Astrocyte of the spinal cord (primary cell): ENCODE measurements at regions not wholly inside any gene's neighbourhood (a gene's known extent, or its start where the extent isn't known, plus 50 kb on each side); places are given as distances from the start of the nearest gene placed in this dataset.

ENCODE experiments used
- DNase-seq: peaks from one replicate; pipeline ENCODE4 v3.0.0; 2011; ENCODE audit warnings: low read depth, low spot score
- H3K4me3 ChIP-seq: 2 replicates; pipeline ENCODE4 v1.5.1; 2011; ENCODE audit warnings: low read depth, mild to moderate bottlenecking, low read length, moderate library complexity
- CTCF ChIP-seq: IDR thresholded peaks from 2 replicates; pipeline ENCODE4 v1.5.1; 2012; ENCODE audit warnings: low read depth, mild to moderate bottlenecking, low read length, inconsistent platforms
- in situ Hi-C: cut with HindIII; loops from 2 replicates; pipeline ENCODE4 v1.10.0; 2017; ENCODE audit warnings: low sequenced_read_pairs

GRCh38 chr10:110366635-110367034 is 61.9 kb upstream of the SMNDC1 start:
- in situ Hi-C loops = no loop called here

GRCh38 chr10:110368002-110368401 is 63.3 kb upstream of the SMNDC1 start:
- in situ Hi-C loops = no loop called here
- no peak for TF ChIP-seq CTCF
- peak; percentile 32 for DNase-seq
- H3K4me3 ChIP-seq = no peak overlapping the region

More at GRCh38 chr10:110366635-110367034, 61.9 kb upstream of the SMNDC1 start:
- no peak for TF ChIP-seq CTCF
- DNase-seq = no peak
- H3K4me3 ChIP-seq = no peak overlapping the region

GRCh38 chr10:110368556-110368955 is 63.8 kb upstream of the SMNDC1 start:
- in situ Hi-C loops = no loop called here
- DNase-seq = no peak
- no peak for TF ChIP-seq CTCF
- H3K4me3 ChIP-seq = no peak overlapping the region

- DNase-seq = no peak
- no peak for TF ChIP-seq CTCF
- in situ Hi-C loops = no loop called here
- H3K4me3 ChIP-seq = no peak overlapping the region
Observed at GRCh38 chr10:110370006-110370405, 65.3 kb upstream of the SMNDC1 start.

GRCh38 chr10:110372656-110373055 is 67.9 kb upstream of the SMNDC1 start:
- no peak overlapping the region for H3K4me3 ChIP-seq
- in situ Hi-C loops = no loop called here
- TF ChIP-seq CTCF = no peak
- no peak for DNase-seq

- no peak for DNase-seq
- TF ChIP-seq CTCF = no peak
- in situ Hi-C loops = no loop called here
- no peak overlapping the region for H3K4me3 ChIP-seq
Observed at GRCh38 chr10:110373059-110373458, 68.3 kb upstream of the SMNDC1 start.
